OCI-LY1 (cell line): ENCODE measurements at regions not wholly inside any gene's neighbourhood (a gene's known extent, or its start where the extent isn't known, plus 50 kb on each side); places are given as distances from the start of the nearest gene placed in this dataset.
"Not testable (repeated sequence)": the region's sequence is repeated elsewhere in the genome, so short reads cannot be mapped to it uniquely, and the experiment has no call there.

Experiments
- EZH2 ChIP-seq: fragments of 200-600 bp; sonication (generic), shearing (Covaris generic); IDR thresholded peaks from 2 replicates; pipeline ENCODE4 v1.8.0; 2017; ENCODE audit warnings: borderline replicate concordance, mixed run types, mild to moderate bottlenecking, antibody characterized with exemption, low read length, moderate library complexity, mixed read lengths
- TF ChIP-seq, protein P1 (sequence below): fragments of 200-600 bp; sonication (generic), shearing (Covaris generic); IDR thresholded peaks from 2 replicates; pipeline ENCODE4 v1.5.1; 2017; ENCODE audit warnings: mild to moderate bottlenecking, antibody characterized with exemption, low read length, moderate library complexity, mixed read lengths

DNA sequence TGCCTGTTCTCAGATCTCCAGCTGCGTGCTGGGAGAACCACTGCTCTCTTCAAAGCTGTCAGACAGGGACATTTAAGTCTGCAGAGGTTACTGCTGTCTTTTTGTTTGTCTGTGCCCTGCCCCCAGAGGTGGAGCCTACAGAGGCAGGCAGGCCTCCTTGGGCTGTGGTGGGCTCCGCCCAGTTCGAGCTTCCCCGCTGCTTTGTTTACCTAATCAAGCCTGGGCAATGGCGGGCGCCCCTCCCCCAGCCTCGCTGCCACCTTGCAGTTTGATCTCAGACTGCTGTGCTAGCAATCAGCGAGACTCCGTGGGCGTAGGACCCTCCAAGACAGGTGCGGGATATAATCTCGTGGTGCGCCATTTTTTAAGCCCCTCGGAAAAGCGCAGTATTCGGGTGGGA, 125.8 kb downstream of the ACTBL2 start:
- TF ChIP-seq, protein P1, sequence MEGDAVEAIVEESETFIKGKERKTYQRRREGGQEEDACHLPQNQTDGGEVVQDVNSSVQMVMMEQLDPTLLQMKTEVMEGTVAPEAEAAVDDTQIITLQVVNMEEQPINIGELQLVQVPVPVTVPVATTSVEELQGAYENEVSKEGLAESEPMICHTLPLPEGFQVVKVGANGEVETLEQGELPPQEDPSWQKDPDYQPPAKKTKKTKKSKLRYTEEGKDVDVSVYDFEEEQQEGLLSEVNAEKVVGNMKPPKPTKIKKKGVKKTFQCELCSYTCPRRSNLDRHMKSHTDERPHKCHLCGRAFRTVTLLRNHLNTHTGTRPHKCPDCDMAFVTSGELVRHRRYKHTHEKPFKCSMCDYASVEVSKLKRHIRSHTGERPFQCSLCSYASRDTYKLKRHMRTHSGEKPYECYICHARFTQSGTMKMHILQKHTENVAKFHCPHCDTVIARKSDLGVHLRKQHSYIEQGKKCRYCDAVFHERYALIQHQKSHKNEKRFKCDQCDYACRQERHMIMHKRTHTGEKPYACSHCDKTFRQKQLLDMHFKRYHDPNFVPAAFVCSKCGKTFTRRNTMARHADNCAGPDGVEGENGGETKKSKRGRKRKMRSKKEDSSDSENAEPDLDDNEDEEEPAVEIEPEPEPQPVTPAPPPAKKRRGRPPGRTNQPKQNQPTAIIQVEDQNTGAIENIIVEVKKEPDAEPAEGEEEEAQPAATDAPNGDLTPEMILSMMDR, result not testable (repeated sequence)
- not testable (repeated sequence) for TF ChIP-seq EZH2
